ENCODE measurements at regions not wholly inside any gene's neighbourhood (a gene's known extent, or its start where the extent isn't known, plus 50 kb on each side); places are given as distances from the start of the nearest gene placed in this dataset.
"Not testable (repeated sequence)": the region's sequence is repeated elsewhere in the genome, so short reads cannot be mapped to it uniquely, and the experiment has no call there.

- no peak for DNase-seq (ENCODE audit: low read depth in 2 of 2)
Observed at GRCh38 chr5:83001796-83002381, 75.3 kb downstream of the TMEM167A start.

DNA sequence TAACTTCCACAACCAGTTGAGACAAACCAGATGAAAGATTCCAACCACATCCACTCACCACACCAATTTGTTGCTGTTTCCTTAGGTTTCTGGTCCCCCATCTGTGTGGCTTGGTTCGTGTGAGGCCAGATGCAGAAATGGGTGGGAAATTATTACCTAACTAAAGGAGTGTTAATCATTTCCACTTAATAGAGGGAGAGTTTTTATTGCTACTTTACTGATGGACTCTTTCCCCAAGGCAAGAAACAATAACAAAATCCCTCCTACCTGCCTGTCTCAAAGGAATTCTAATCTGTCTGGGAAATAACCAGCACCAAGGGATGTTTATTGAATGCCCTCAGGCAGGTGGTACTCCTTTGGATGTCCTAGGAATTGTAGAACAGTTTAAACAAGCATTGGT lies 76.3 kb downstream of the TMEM167A start:
- DNase-seq (ENCODE audit: low read depth in 2 of 2): no peak

DNA sequence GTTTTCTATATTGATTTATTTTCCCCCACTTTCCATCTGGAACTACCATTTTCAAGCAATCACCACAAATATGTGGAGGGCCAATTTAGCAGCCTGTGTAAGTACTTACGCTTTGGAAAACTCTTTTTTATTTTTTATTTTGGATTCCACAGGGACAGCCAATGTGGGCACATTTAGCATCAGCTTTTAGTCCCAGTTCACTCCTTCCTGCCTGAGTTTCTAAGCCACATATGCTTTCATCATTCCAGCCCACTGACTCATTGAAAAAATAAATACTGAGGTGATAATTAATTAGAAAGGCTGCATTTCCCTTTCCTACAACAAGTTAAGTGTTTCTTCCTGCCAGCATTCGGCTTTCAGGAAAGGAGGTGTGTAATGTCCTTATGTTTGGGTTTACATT lies 76.8 kb downstream of the TMEM167A start:
- no peak for DNase-seq (ENCODE audit: low read depth in 2 of 2)

DNA sequence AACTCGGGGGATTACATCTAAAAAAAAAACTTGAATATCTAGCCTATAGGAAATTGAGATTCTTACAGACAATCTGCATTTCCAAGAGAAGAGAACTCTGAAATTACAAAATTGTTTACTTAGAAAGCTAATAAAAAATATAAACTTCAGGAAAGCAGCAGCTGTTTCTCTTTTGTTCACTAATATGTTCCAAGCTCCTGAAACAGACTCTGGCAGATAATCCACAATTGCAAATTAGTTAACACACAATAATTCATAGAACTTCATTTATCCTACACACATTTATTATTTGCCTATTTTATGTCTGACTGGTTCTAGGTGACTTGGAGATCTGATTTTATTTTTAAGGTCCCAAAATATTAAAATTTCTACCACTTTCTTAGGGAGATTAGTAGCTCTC lies 83.8 kb downstream of the TMEM167A start:
- DNase-seq (ENCODE audit: low read depth in 2 of 2): no peak

DNA sequence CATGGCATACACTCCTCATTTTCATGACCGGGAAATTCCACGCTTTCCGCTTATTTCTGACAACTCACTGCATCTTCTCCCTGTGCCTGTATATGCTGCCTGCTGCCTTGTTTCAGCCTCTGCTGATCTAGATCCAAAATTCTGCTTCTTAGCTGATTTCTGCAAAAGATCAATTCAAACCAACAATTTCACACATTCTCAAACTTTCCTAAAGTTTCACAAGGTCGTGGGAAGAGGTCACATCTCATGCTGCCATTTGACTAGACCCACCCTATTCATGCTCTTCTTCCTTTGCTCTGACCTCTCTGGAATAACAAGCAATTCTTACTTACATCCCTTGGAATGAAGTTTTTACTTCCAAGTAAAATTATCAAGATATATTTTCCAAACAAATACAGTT lies 84.5 kb downstream of the TMEM167A start:
- no peak for DNase-seq (ENCODE audit: low read depth in 2 of 2)

GRCh38 chr5:82991678-82992323 lies 85.4 kb downstream of the TMEM167A start:
- no peak for DNase-seq (ENCODE audit: low read depth in 2 of 2)

DNA sequence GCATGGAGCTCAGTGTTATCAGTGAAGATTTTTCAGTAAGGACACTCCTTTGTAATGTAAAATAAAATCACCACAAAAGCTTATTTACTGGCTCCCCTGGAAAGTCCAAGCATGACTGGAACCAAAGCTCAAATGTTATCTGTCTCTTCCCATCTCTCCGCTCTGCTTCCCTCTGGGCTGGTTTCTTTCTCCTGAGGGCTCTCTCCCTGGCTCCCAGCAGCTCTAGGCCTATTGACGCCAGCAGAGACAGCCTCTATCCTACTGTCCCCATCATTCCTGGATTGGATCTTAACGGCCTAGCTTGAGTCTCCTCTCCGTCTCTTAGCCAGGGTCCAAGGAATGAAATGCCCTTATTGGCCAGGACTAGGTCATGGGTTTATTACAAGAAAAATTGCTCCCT lies 86.1 kb downstream of the TMEM167A start:
- DNase-seq (ENCODE audit: low read depth in 2 of 2): no peak

DNA sequence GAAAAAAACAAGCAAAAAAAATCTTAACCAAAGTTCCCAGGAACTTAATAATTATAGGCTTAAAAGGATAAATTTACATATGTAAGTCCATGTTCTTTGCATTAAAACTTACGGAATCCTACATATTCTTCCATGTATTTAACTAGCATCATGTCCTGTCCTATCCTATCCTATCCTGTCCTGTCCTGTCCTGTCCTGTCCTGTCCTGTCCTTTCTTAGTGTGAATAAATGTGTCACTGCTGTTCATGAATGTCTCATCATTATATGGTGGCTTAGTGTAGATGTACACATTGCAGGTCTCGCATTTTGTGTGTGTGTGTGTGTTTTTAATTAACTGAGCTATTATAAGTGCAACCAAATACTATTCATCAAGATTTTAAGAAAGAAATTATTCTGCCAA lies 90.0 kb downstream of the TMEM167A start:
- no peak for DNase-seq (ENCODE audit: low read depth in 2 of 2)

DNA sequence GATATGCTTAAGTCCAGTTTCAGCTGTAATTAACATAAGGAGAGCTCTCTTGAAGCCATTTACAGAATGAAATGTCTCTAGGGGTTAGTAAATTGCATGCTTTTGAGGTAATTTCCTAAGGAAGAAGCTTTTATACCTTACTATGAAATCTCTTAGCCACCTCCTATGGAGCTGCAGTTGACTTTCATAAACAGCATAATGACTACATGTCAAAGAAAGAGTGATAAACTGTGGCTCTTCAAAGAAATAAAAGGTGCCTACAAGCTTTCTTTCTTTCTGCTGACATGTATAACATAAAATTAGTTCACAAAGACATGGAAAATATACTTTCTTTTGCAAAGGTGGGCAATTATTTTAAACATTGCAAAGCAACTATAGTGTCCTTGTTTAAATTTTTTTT lies 90.8 kb downstream of the TMEM167A start:
- DNase-seq (ENCODE audit: low read depth in 2 of 2): no peak

DNA sequence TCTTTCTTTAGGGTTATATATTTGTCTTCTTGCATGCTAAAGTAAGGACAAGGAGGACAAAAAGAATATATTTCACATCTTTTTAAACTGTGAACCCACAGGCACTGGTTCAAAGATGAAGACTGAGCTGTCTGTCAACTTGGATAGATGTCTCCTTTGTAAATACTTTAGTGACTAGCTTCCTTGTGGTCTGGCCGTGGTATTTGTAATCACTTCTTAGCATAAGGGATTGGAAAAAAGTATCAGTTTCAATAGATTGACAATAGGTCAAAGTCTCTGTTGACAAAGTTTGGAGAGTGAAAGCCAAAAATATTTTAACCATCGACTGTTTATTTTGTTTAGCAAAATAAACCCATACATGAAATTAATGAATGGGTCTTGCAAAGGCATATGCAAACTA lies 91.4 kb downstream of the TMEM167A start:
- no peak for DNase-seq (ENCODE audit: low read depth in 2 of 2)

GRCh38 chr5:82984786-82985735 lies 92.1 kb downstream of the TMEM167A start:
- DNase-seq (ENCODE audit: low read depth in 2 of 2): no peak

GRCh38 chr5:82982846-82983245 lies 94.3 kb downstream of the TMEM167A start:
- no peak for DNase-seq (ENCODE audit: low read depth in 2 of 2)

- not testable (repeated sequence) for DNase-seq (ENCODE audit: low read depth in 2 of 2)
Observed at GRCh38 chr5:82976887-82977286, 100.3 kb downstream of the TMEM167A start.

DNA sequence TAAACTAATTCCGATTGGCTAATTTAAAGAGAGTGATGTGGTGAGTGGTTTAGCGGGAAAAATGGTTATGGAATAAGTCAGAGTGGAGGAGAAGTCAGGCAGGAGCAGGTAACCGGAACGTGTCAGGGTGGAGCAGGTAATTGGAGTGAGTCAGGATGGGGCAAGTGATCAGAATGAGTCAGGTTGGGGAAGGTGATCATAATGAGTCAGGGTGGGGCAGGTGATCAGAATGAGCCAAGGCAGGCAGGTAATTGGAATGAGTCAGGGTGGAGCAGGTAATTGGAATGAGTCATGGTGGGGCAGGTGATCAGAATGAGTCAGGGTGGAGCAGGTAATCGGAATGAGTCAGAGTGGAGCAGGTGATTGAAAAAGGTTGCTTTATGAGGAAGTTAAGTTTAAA lies 101.4 kb downstream of the TMEM167A start:
- no peak for DNase-seq (ENCODE audit: low read depth in 2 of 2)

GRCh38 chr5:82975396-82975795 lies 101.8 kb downstream of the TMEM167A start:
- no peak for DNase-seq (ENCODE audit: low read depth in 2 of 2)

DNA sequence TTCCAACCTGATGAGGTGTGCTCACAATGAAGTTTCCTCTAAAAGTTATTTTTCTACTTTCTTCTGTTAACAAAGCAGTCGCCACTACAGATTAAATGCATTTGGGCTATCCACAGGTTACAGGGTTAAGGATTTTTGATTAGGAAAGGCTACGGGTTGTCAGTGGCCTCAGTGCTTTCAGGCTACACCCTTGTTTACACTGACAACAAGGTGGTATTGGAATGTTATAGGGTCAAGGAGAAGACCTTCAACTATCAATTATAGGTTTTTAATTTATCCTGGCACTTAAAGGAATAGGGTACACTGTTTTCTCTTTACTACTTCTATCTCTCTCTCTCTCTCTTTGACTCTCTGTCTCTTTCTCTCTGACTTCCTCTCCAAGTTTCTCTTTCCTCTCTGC lies 102.8 kb downstream of the TMEM167A start:
- DNase-seq (ENCODE audit: low read depth in 2 of 2): not testable (repeated sequence)

GRCh38 chr5:82971901-82972300 lies 105.3 kb downstream of the TMEM167A start:
- DNase-seq (ENCODE audit: low read depth in 2 of 2): no peak

DNA sequence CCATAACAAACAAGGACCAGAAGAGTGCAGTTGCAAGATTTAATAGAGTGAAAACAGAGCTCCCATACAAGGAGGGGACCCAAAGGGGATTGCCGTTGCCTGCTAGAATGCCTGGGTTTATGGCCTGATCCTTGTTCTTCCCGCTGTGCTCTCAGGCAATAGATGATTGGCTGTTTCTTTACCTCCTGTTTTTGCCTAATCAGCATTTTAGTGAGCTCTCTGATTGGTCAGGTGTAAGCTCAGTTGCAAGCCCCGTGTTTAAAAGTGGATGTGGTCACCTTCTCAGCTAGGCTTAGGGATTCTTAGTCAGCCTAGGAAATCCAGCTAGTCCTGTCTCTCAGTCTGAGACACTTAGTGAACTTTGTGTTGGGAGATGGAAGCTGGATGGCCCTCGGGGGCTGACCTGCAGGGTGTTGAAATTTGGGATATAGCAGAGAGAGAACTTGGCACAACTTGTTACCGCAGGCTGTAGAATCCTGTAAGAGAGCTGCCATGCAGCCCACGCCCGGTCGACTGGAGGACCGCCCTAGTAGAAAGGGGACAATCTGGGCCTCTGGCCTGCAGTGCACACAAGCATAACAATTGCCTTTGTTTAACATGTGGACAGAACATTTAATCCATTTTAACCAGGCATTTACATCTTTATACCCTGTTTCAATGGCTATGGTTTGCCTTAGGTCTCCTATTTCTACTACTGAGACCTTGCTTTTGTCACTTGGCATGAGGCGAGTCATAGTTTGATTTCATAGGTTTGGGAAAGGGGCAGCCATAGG lies 106.0 kb downstream of the TMEM167A start:
- DNase-seq (ENCODE audit: low read depth in 2 of 2): not testable (repeated sequence)

DNA sequence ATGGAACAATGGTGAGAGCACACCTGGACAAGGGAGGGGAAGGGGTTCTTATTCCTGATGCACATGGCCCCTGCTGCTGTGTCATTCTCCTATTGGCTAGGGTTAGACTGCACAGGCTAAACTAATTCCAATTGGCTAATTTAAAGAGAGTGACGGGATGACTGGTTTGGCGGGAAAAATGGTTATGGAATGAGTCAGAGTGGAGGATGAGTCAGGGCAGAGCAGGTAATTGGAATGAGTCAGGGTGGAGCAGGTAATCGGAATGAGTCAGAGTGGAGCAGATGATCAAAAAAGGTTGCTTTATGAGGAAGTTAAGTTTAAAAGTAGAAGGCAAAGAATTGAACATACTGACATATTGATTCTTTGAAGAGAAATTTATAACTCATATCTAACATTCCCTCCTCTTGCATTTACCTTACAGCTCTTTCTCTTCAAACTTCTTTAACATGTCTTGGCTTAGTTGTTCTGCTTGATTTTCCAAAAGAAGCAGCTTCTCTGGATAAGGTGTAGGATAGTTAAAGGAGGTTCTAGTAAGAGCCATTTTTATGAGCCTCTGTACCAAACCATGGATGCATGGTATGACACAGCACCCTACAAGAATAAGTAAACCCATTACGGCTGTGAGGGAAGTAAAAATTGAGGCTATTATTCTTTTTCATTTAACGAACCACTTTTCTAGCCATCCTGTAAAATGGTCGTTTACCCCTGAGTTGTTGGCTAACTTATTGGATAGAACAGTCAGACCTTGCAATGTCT lies 107.8 kb downstream of the TMEM167A start:
- peak in 1 of 2 experiments; percentile 13 for DNase-seq (ENCODE audit: low read depth in 2 of 2)

DNA sequence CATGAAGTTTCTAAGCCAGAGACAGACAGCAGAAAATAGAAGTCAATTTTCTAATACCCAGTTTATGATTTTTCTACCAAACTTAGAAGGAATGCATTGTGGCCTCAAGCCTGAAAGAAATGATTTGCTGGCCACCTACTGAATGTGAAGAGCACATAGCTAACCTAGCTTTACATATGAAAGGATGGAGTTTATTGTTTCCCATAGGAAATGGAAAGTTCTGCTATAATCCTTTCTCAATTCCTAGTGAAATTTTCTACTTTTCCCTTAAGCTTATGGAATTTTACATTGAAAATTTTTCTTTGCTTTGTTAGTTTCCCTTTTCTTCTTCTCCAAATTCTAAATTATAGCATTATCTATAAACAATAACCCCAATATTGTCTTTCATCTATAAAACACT lies 110.1 kb downstream of the TMEM167A start:
- no peak for DNase-seq (ENCODE audit: low read depth in 2 of 2)

DNA sequence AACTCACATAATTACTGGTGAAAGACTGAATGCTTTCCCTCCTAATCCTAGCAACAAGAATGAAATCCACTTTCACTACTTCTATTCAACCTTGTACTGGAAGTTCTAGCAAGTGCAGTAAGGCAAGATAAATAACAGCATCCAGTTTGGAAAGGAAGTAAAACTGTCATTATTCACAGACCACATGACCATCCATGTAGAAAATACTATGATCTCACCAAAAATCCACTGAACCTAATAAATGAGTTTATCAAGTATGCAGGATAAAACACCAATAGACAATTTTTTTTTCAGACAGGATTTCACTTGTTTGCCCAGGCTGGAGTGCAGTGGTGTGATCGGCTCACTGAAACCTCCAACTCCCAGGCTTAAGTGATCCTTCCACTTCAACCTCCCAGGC lies 117.7 kb downstream of the TMEM167A start:
- DNase-seq (ENCODE audit: low read depth in 2 of 2): no peak
